ENCODE measurements at regions not wholly inside any gene's neighbourhood (a gene's known extent, or its start where the extent isn't known, plus 50 kb on each side); places are given as distances from the start of the nearest gene placed in this dataset.

- ATAC-seq (replicated peaks) (no peak), DNase-seq (no peak)
- no peak overlapping the region for H3K4me3 Mint-ChIP-seq
- peaks cover 0 to 7% of the 10 kb centered on the region in 2 donors for H3K9me3 Mint-ChIP-seq
- no peaks in the 10 kb centered on the region for H3K4me1 Mint-ChIP-seq (ENCODE audit: low read depth in 2 of 2)
- no peaks in the 10 kb centered on the region for H3K36me3 Mint-ChIP-seq (ENCODE audit: insufficient read depth)
- H3K27me3 Mint-ChIP-seq: no peaks in the 10 kb centered on the region
- H3K27ac Mint-ChIP-seq: no peak overlapping the region
Measured at GRCh38 chr9:14560194-14560593, 133.0 kb downstream of the ZDHHC21 start.

GRCh38 chr9:14554886-14555285, 138.3 kb downstream of the ZDHHC21 start:
- Mint-ChIP-seq H3K27me3 (no peaks in the 10 kb centered on the region), H3K27ac (no peak overlapping the region), H3K9me3 (no peaks in the 10 kb centered on the region), H3K4me1 (ENCODE audit: low read depth in 2 of 2) (peaks cover 0 to 1% of the 10 kb centered on the region in 2 donors), H3K4me3 (no peak overlapping the region), H3K36me3 (ENCODE audit: insufficient read depth) (no peaks in the 10 kb centered on the region)
- DNase-seq (no peak), ATAC-seq (replicated peaks) (no peak)

- peaks cover 0 to 2% of the 10 kb centered on the region in 2 donors for H3K9me3 Mint-ChIP-seq
- H3K4me3 Mint-ChIP-seq: no peak overlapping the region
- H3K27ac Mint-ChIP-seq: no peak overlapping the region
- no peaks in the 10 kb centered on the region for H3K36me3 Mint-ChIP-seq (ENCODE audit: insufficient read depth)
- no peaks in the 10 kb centered on the region for H3K27me3 Mint-ChIP-seq
- no peaks in the 10 kb centered on the region for H3K4me1 Mint-ChIP-seq (ENCODE audit: low read depth in 2 of 2)
- ATAC-seq (replicated peaks) (no peak), DNase-seq (no peak)
Measured at GRCh38 chr9:14547245-14548060, 145.8 kb downstream of the ZDHHC21 start.

GRCh38 chr9:14546693-14547092, 146.5 kb downstream of the ZDHHC21 start:
- H3K27ac Mint-ChIP-seq: no peak overlapping the region
- no peaks in the 10 kb centered on the region for H3K27me3 Mint-ChIP-seq

GRCh38 chr9:14542071-14542470, 151.2 kb downstream of the ZDHHC21 start:
- ATAC-seq (replicated peaks) (no peak), DNase-seq (no peak)
- Mint-ChIP-seq H3K4me1 (ENCODE audit: low read depth in 2 of 2) (no peaks in the 10 kb centered on the region), H3K9me3 (no peaks in the 10 kb centered on the region), H3K27ac (no peak overlapping the region), H3K36me3 (ENCODE audit: insufficient read depth) (no peaks in the 10 kb centered on the region), H3K4me3 (no peak overlapping the region), H3K27me3 (peaks cover 0 to 3% of the 10 kb centered on the region in 2 donors)

More at GRCh38 chr9:14546693-14547092, 146.5 kb downstream of the ZDHHC21 start:
- DNase-seq: no peak
- no peak for ATAC-seq (replicated peaks)
- no peak overlapping the region for H3K4me3 Mint-ChIP-seq
- H3K9me3 Mint-ChIP-seq: peaks cover 0 to 2% of the 10 kb centered on the region in 2 donors
- no peaks in the 10 kb centered on the region for H3K4me1 Mint-ChIP-seq (ENCODE audit: low read depth in 2 of 2)
- no peaks in the 10 kb centered on the region for H3K36me3 Mint-ChIP-seq (ENCODE audit: insufficient read depth)

- Mint-ChIP-seq H3K27ac (no peak overlapping the region), H3K9me3 (peaks cover 0 to 11% of the 10 kb centered on the region in 2 donors), H3K36me3 (ENCODE audit: insufficient read depth) (no peaks in the 10 kb centered on the region), H3K4me1 (ENCODE audit: low read depth in 2 of 2) (peaks cover 0 to 3% of the 10 kb centered on the region in 2 donors), H3K27me3 (peaks cover 20 to 35% of the 10 kb centered on the region in 2 donors), H3K4me3 (no peak overlapping the region)
- DNase-seq (no peak), ATAC-seq (replicated peaks) (no peak)
Measured at GRCh38 chr9:14538526-14538925, 154.7 kb downstream of the ZDHHC21 start.

- Mint-ChIP-seq H3K4me1 (ENCODE audit: low read depth in 2 of 2) (peaks cover 0 to 3% of the 10 kb centered on the region in 2 donors), H3K36me3 (ENCODE audit: insufficient read depth) (no peaks in the 10 kb centered on the region), H3K4me3 (no peak overlapping the region), H3K27me3 (peaks cover 20 to 35% of the 10 kb centered on the region in 2 donors), H3K27ac (no peak overlapping the region), H3K9me3 (peaks cover 0 to 11% of the 10 kb centered on the region in 2 donors)
- ATAC-seq (replicated peaks) (no peak), DNase-seq (no peak)
Measured at GRCh38 chr9:14535161-14535955, 157.9 kb downstream of the ZDHHC21 start.

- Mint-ChIP-seq H3K4me3 (no peak overlapping the region), H3K27ac (no peak overlapping the region), H3K27me3 (peaks cover 20 to 35% of the 10 kb centered on the region in 2 donors), H3K36me3 (ENCODE audit: insufficient read depth) (no peaks in the 10 kb centered on the region), H3K9me3 (peaks cover 0 to 11% of the 10 kb centered on the region in 2 donors), H3K4me1 (ENCODE audit: low read depth in 2 of 2) (peaks cover 0 to 3% of the 10 kb centered on the region in 2 donors)
- ATAC-seq (replicated peaks) (no peak), DNase-seq (no peak)
Measured at GRCh38 chr9:14533867-14534640, 159.2 kb downstream of the ZDHHC21 start.

GRCh38 chr9:14532456-14533115, 160.6 kb downstream of the ZDHHC21 start:
- ATAC-seq (replicated peaks) (no peak), DNase-seq (no peak)
- Mint-ChIP-seq H3K36me3 (ENCODE audit: insufficient read depth) (no peaks in the 10 kb centered on the region), H3K9me3 (peaks cover 0 to 11% of the 10 kb centered on the region in 2 donors), H3K27me3 (peaks cover 20 to 35% of the 10 kb centered on the region in 2 donors), H3K27ac (no peak overlapping the region), H3K4me3 (no peak overlapping the region), H3K4me1 (ENCODE audit: low read depth in 2 of 2) (peaks cover 0 to 3% of the 10 kb centered on the region in 2 donors)

- Mint-ChIP-seq H3K27ac (no peak overlapping the region), H3K4me1 (ENCODE audit: low read depth in 2 of 2) (peaks cover 0 to 3% of the 10 kb centered on the region in 2 donors), H3K27me3 (peaks cover 16 to 27% of the 10 kb centered on the region in 2 donors), H3K36me3 (ENCODE audit: insufficient read depth) (no peaks in the 10 kb centered on the region), H3K4me3 (no peak overlapping the region), H3K9me3 (peaks cover 0 to 11% of the 10 kb centered on the region in 2 donors)
- ATAC-seq (replicated peaks): no peak
- no peak for DNase-seq
Measured at GRCh38 chr9:14531341-14532269, 161.6 kb downstream of the ZDHHC21 start.

- DNase-seq (no peak), ATAC-seq (replicated peaks) (no peak)
- H3K9me3 Mint-ChIP-seq: peaks cover 0 to 11% of the 10 kb centered on the region in 2 donors
- no peaks in the 10 kb centered on the region for H3K36me3 Mint-ChIP-seq (ENCODE audit: insufficient read depth)
- peaks cover 0 to 3% of the 10 kb centered on the region in 2 donors for H3K4me1 Mint-ChIP-seq (ENCODE audit: low read depth in 2 of 2)
- peaks cover 13 to 22% of the 10 kb centered on the region in 2 donors for H3K27me3 Mint-ChIP-seq
- no peak overlapping the region for H3K4me3 Mint-ChIP-seq
- H3K27ac Mint-ChIP-seq: no peak overlapping the region
Measured at GRCh38 chr9:14530841-14531240, 162.4 kb downstream of the ZDHHC21 start.

GRCh38 chr9:14530366-14530765, 162.9 kb downstream of the ZDHHC21 start:
- DNase-seq: no peak
- Mint-ChIP-seq H3K4me3 (no peak overlapping the region), H3K9me3 (peaks cover 0 to 11% of the 10 kb centered on the region in 2 donors), H3K4me1 (ENCODE audit: low read depth in 2 of 2) (peaks cover 0 to 3% of the 10 kb centered on the region in 2 donors), H3K27me3 (peaks cover 11 to 17% of the 10 kb centered on the region in 2 donors), H3K27ac (no peak overlapping the region), H3K36me3 (ENCODE audit: insufficient read depth) (no peaks in the 10 kb centered on the region)
- ATAC-seq (replicated peaks): no peak
